Breast epithelium (tissue), 4 donors: ENCODE measurements at regions not wholly inside any gene's neighbourhood (a gene's known extent, or its start where the extent isn't known, plus 50 kb on each side); places are given as distances from the start of the nearest gene placed in this dataset.

Experiments
- DNase-seq, 2 donors: peaks; one replicate each; pipeline ENCODE4 v3.0.0-alpha.2; 2019; ENCODE audit warnings: low spot score in 2 of 2
- H3K27ac ChIP-seq, 2 donors: fragments of 200-600 bp; sonication (generic) in 1 of 2; one replicate each; pipeline ENCODE4 v1.5.1; 2016 to 2019; ENCODE audit warnings: mild to moderate bottlenecking in 1 of 2
- H3K27me3 ChIP-seq, 2 donors: fragments of 200-600 bp; sonication (generic) in 1 of 2; one replicate each; pipeline versions ENCODE4 v1.5.1 to v1.6.0; 2017 to 2019; ENCODE audit warnings: control low read depth in 1 of 2, mild to moderate bottlenecking in 1 of 2
- H3K36me3 ChIP-seq: fragments of 200-600 bp; one replicate; pipeline ENCODE4 v1.5.1; 2019
- H3K4me1 ChIP-seq, 2 donors: fragments of 200-600 bp; sonication (generic); one replicate each; pipeline ENCODE4 v1.5.1; 2016 to 2019; ENCODE audit warnings: control low read depth in 1 of 2
- H3K4me3 ChIP-seq, 3 donors: fragments of 200-600 bp; sonication (generic); 1 replicate in 2 of 3; 2 replicates in 1 of 3; pipeline ENCODE4 v1.5.1; 2016 to 2019; ENCODE audit warnings: mild to moderate bottlenecking in 3 of 3, moderate library complexity in 2 of 3
- H3K9me3 ChIP-seq, 2 donors: fragments of 200-600 bp; sonication (generic) in 1 of 2; one replicate each; pipeline ENCODE4 v1.5.1; 2016 to 2019; ENCODE audit warnings: control low read depth in 1 of 2
- POLR2A ChIP-seq: fragments of 450-650 bp; IDR thresholded peaks from one replicate; pipeline ENCODE4 v1.6.1; 2016; ENCODE audit warnings: antibody characterized with exemption, mild to moderate bottlenecking, moderate library complexity
- POLR2AphosphoS5 ChIP-seq, 3 donors: sonication (generic); formaldehyde crosslinking; IDR thresholded peaks; one replicate each; pipeline ENCODE4 v1.6.1; 2017; ENCODE audit warnings: antibody characterized with exemption in 3 of 3
- intact Hi-C: fragments of 100-400 bp; cut with DNase I; formaldehyde crosslinking; loops from one replicate; pipeline ENCODE4 v1.15.1; 2023; ENCODE audit warnings: low total_unique reads
- TF ChIP-seq, protein P1 (sequence below), 3 donors: fragments of 450-650 bp; IDR thresholded peaks; one replicate each; pipeline ENCODE4 v1.5.1; 2016 to 2017; ENCODE audit warnings: antibody characterized with exemption in 3 of 3, mild to moderate bottlenecking in 3 of 3, moderate library complexity in 3 of 3

DNA sequence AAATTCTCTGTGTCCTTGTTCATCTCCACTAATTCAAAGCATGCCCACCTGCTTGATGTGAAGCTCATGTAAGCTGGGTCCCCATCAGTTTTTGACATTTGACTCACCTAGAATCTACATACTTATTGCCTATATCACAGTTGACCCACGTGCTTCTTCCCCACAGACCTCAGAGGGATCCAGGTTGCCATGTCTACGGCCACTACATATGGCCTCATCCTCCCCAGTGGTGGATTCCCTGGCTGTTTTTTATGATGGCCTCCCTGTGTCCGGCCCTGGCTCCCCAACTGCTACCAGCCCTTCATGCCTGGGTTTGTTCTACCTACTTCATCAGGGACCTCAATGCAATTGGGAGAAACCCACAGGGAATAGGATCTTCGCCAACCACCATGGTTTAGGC is 187.4 kb upstream of the GDF10 start:
- H3K27ac ChIP-seq, result no peak overlapping the region
- intact Hi-C loops, result no loop called here
- no peak overlapping the region for H3K4me3 ChIP-seq
- TF ChIP-seq POLR2AphosphoS5 (IDR thresholded peaks at IDR 0.05) (no peak), POLR2A (no peak)
- TF ChIP-seq, protein P1, sequence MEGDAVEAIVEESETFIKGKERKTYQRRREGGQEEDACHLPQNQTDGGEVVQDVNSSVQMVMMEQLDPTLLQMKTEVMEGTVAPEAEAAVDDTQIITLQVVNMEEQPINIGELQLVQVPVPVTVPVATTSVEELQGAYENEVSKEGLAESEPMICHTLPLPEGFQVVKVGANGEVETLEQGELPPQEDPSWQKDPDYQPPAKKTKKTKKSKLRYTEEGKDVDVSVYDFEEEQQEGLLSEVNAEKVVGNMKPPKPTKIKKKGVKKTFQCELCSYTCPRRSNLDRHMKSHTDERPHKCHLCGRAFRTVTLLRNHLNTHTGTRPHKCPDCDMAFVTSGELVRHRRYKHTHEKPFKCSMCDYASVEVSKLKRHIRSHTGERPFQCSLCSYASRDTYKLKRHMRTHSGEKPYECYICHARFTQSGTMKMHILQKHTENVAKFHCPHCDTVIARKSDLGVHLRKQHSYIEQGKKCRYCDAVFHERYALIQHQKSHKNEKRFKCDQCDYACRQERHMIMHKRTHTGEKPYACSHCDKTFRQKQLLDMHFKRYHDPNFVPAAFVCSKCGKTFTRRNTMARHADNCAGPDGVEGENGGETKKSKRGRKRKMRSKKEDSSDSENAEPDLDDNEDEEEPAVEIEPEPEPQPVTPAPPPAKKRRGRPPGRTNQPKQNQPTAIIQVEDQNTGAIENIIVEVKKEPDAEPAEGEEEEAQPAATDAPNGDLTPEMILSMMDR (IDR thresholded peaks at IDR 0.05), result no peak
- H3K9me3 ChIP-seq, result no peaks in the 10 kb centered on the region
- DNase-seq, result no peak
- H3K36me3 ChIP-seq, result no peaks in the 10 kb centered on the region
- H3K4me1 ChIP-seq, result no peaks in the 10 kb centered on the region
- no peaks in the 10 kb centered on the region for H3K27me3 ChIP-seq

GRCh38 chr10:47113907-47114500 is 186.0 kb upstream of the GDF10 start:
- no peak overlapping the region for H3K27ac ChIP-seq
- DNase-seq, result no peak
- no peak overlapping the region for H3K4me3 ChIP-seq
- H3K36me3 ChIP-seq, result no peaks in the 10 kb centered on the region
- no peaks in the 10 kb centered on the region for H3K4me1 ChIP-seq
- H3K27me3 ChIP-seq, result no peaks in the 10 kb centered on the region
- H3K9me3 ChIP-seq, result no peaks in the 10 kb centered on the region
- intact Hi-C loops, result no loop called here
- TF ChIP-seq, protein P1 (IDR thresholded peaks at IDR 0.05), result no peak
- no peak for TF ChIP-seq POLR2AphosphoS5 (IDR thresholded peaks at IDR 0.05)
- no peak for TF ChIP-seq POLR2A

- TF ChIP-seq POLR2A (no peak), POLR2AphosphoS5 (IDR thresholded peaks at IDR 0.05) (no peak)
- TF ChIP-seq, protein P1 (IDR thresholded peaks at IDR 0.05), result no peak
- DNase-seq, result no peak
- H3K27ac ChIP-seq, result no peak overlapping the region
- H3K9me3 ChIP-seq, result no peaks in the 10 kb centered on the region
- H3K27me3 ChIP-seq, result no peaks in the 10 kb centered on the region
- no peaks in the 10 kb centered on the region for H3K4me1 ChIP-seq
- no peak overlapping the region for H3K4me3 ChIP-seq
- intact Hi-C loops, result no loop called here
- no peaks in the 10 kb centered on the region for H3K36me3 ChIP-seq
These were observed 185.3 kb upstream of the GDF10 start for GRCh38 chr10:47114680-47115186.

DNA sequence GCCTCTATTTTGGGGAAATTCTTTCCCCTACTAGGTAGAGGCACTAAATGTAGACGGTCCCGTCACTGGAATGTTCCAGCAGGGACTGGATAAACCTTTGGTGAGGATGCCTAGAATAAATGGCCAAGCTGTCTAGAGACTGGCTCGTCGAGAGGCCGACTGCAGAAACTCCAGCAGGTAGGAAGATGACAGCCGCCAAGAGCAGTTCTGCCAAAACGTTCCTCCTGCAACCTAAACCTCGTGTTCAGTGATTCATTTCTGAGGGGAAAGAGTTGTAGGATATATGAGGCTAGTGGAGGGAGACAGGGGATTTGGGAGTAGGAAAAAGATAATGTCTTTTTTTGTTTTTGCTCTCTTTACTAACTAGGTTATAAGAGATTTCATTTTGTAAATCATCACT is 184.7 kb upstream of the GDF10 start:
- Histone ChIP-seq H3K4me1 (no peaks in the 10 kb centered on the region), H3K27me3 (no peaks in the 10 kb centered on the region), H3K36me3 (no peaks in the 10 kb centered on the region), H3K27ac (no peak overlapping the region), H3K4me3 (no peak overlapping the region), H3K9me3 (no peaks in the 10 kb centered on the region)
- TF ChIP-seq, protein P1 (IDR thresholded peaks at IDR 0.05), result no peak
- TF ChIP-seq POLR2AphosphoS5 (IDR thresholded peaks at IDR 0.05) (no peak), POLR2A (no peak)
- intact Hi-C loops, result no loop called here
- DNase-seq, result no peak

DNA sequence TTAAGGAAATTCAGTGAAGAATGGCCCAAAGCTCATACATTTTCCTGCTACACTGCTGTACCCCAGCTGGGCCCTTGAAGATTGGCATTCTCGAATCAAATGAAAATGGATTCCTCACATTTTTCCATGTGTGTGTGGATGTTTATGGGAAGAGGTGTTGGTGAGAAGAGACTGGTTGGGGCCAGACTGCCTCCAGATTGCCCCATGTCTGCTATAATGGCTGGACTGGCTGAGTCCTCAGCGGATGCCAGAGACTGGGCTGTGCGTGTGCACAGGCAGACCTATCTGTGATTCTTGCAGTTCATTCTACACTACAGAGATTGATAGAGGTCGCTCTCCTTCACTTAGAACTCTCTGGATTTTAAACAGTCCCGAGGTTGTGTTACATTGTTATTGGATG is 183.6 kb upstream of the GDF10 start:
- no peaks in the 10 kb centered on the region for H3K36me3 ChIP-seq
- TF ChIP-seq, protein P1 (IDR thresholded peaks at IDR 0.05), result no peak
- TF ChIP-seq POLR2A, result no peak
- no peak for TF ChIP-seq POLR2AphosphoS5 (IDR thresholded peaks at IDR 0.05)
- intact Hi-C loops, result no loop called here

More for the DNA sequence above, 183.6 kb upstream of the GDF10 start:
- H3K27ac ChIP-seq, result no peak overlapping the region
- DNase-seq, result no peak
- H3K4me1 ChIP-seq, result no peaks in the 10 kb centered on the region
- no peaks in the 10 kb centered on the region for H3K9me3 ChIP-seq
- H3K4me3 ChIP-seq, result no peak overlapping the region
- H3K27me3 ChIP-seq, result no peaks in the 10 kb centered on the region
